Activated CD4-positive, alpha-beta T cell treated with anti-CD3 and anti-CD28 coated beads, Interleukin-2, amount 50 U/mL, for 4 hours (primary cell): ENCODE measurements at regions not wholly inside any gene's neighbourhood (a gene's known extent, or its start where the extent isn't known, plus 50 kb on each side); places are given as distances from the start of the nearest gene placed in this dataset.
"Not testable (repeated sequence)": the region's sequence is repeated elsewhere in the genome, so short reads cannot be mapped to it uniquely, and the experiment has no call there.

Experiments
- DNase-seq, 2 experiments: peaks; one replicate each; pipeline ENCODE4 v3.0.0-alpha.2; 2020

DNA sequence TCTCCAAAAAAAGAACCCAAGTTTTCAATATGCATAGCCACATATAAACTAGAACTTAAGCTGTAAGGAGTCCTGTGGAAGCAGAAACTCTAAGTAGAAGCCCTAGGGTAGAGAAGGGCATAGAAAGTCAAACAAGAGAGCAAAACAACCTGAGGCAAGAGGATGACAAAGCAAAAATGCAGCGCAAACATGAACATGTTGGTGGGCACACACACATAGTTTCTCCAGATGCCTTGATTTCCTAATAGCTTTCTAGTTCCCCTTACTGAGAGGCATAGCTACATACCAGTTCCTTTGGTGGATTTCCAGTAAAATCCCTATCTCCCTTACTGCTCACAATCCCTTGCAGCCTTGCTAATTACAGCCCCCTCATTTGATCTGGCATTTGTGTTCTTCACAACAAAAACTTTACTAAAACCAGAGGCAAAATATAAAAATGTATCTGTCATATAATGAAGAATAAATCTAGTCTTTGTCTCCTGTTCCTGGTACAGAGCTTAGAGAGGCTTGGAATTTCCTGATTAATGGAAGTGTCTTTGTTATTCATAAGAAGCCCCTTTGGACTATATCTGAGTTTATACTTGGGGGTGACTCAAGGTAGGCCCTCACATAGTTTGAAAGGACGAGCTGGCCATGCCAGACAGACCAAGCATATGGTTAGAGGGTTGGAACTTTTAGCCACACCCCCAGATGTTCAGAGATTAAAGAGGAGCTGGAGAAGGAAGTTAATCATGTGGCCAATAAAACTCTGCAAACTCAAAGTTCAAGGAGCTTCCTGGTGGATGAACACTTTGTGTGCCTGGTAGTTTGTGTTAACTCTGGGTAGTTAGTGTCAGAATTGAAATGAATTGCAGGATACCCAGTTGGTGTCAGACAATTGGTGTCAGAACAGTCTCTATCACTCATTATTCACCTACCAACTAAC, 52.7 kb upstream of the ZCCHC13 start:
- no peak for DNase-seq

DNA sequence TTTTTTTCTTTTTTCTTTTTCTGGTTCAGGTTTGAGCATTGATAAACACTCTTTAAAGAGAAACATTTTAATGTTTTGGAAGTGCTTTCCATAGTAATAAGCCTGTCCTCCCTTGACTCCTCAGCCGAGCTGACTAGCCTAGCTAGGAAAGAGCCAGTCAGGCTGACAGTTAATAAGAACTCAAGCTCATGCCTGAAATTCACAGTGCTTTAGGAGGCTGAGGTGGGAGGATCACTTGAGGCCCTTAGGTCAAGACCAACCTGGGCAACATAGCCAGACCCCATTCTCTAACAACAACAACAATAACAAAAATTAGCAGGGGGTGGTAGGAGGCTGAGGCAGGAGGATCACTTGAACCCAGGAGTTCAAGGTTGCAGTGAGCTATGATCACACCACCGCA, 53.4 kb upstream of the ZCCHC13 start:
- no peak for DNase-seq

- no peak for DNase-seq
These were observed 54.0 kb upstream of the ZCCHC13 start for GRCh38 chrX:74249963-74250362.

- no peak for DNase-seq
These were observed 55.1 kb upstream of the ZCCHC13 start for GRCh38 chrX:74248889-74249288.

- DNase-seq: no peak
These were observed 57.5 kb upstream of the ZCCHC13 start for GRCh38 chrX:74246524-74246923.

GRCh38 chrX:74242484-74243138, 61.4 kb upstream of the ZCCHC13 start:
- DNase-seq: no peak

DNA sequence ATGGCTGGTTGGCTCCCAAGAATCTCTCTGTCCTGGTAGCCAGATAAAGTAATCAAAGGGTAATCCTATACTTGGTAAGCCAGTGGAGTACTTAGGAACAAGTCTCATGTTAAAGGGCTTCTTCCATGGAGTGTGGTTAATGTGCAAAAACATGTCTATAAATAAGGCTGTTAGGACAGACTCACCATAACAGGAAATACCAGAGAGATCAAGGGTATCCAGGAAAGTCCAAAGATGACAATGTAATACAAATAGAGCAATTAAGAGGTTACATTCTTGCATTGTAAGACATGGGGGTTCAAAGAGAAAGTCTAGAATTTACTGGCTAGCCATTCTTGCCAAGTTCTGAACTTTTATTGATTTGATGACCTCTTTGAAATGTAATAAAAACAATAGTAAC, 61.9 kb upstream of the ZCCHC13 start:
- no peak for DNase-seq

- no peak for DNase-seq
These were observed 65.2 kb upstream of the ZCCHC13 start for GRCh38 chrX:74238771-74239170.

GRCh38 chrX:74234818-74235217, 69.2 kb upstream of the ZCCHC13 start:
- no peak for DNase-seq

DNA sequence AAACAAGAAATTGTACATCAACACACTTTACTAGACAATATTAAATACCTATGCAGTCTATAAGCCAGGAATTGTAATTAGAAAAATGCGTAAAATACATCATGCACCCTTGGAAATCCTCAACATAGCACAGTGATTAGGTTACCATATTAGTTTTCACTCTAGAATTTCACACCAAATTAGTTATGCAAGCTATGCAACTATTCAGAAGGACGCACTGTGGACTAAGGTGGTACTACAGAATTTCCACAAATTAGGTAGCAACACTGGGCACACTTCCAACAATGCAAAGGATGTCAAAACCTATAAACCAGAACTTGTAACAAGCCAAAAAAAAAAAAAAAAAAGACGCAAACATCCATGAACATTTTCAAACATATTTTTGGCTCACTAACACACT, 71.1 kb upstream of the ZCCHC13 start:
- no peak for DNase-seq

DNA sequence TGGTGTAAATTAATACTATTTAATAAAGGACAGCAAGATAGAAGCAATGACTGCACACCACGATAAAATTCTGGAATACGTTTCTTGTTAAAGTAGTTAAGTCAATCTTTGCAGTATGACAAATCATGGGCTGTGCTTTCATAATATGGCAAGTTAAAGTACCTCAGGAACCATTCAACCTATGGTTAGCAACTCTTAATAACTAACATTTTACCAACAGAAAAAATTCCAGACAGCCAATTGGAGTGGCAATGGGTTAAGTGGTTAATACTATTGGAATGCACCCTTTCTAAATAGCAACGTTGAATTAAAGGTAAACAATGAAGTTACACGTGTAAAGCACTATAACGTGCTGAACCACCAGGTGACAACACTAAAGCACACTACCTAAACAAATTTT, 72.4 kb upstream of the ZCCHC13 start:
- no peak for DNase-seq

GRCh38 chrX:74230094-74230493, 73.9 kb upstream of the ZCCHC13 start:
- DNase-seq: no peak

DNA sequence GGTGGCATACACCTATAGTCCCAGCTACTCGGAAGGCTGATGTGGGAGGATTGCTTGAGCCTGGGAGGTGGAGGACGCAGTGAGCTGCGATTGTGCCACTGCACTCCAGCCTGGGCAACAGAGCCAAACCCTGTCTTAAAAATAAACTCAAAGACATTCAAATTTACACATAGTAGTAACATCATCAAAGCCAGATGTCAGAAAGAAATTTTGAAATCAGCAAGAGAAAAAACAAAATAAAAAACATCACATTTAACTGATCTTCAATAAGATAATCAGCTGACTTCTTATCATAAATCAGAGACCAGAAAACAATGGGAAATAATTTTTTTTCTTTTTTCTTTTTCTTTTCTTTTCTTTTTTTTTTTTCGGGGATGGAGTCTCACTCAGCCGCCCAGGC, 78.9 kb upstream of the ZCCHC13 start:
- no peak for DNase-seq

DNA sequence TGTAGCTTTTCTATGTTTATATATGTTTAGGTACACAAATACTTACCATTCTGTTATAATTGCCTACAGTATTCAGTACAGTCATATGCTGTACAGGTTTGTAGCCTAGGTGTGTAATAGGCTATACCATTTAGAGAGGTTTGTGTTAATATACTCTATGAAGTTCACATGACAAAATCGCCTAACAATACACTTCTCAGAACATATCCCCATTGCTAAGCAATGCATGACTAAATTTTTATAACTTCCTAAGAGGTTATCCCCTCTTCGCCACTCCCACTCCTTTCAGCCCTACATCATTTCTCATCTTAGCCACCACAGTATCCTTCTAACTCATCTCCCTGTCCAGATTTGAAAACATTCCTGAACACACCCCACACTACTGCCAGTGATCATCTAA, 83.7 kb upstream of the ZCCHC13 start:
- no peak for DNase-seq

GRCh38 chrX:74218895-74219294, 85.1 kb upstream of the ZCCHC13 start:
- DNase-seq: no peak

DNA sequence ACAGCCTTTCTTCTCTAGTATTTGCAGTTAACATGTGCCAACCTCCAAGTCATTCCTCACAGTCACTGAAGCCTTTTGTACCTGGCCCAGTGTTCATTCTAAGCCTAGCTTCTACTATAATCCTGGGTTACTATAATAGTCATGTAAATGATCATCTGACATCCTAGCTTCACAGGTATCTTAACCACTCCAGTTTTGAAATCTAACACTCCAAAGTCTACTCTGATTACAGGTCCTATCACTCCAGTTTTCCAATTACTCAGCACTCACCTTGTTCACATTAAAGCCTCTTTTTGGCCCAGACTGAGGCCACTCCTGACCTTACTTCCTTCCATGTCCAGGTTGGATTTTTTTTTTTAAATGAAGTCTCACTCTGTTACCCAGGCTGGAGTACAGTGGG, 87.6 kb upstream of the ZCCHC13 start:
- no peak for DNase-seq

- DNase-seq: no peak
These were observed 92.1 kb upstream of the ZCCHC13 start for GRCh38 chrX:74211911-74212310.

DNA sequence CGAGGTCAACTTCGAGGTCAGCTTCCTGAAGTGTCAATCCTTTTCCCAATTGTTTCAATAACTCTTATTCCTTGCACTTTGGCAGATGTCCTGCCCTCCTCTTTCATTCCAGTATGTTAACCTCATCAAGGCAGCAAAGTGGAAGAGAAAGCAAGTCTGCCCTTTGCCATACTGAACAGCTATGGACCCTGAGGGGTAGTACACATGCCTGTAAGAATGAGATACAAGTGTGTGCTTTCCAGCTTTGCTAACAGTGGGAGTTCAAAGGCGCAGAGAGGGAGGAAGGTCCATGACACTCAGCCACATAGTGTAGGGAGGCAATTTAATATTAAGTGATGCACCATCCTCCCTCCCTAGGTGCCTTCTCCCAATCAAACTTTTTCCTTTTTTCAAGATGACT, 96.4 kb upstream of the ZCCHC13 start:
- DNase-seq: no peak

DNA sequence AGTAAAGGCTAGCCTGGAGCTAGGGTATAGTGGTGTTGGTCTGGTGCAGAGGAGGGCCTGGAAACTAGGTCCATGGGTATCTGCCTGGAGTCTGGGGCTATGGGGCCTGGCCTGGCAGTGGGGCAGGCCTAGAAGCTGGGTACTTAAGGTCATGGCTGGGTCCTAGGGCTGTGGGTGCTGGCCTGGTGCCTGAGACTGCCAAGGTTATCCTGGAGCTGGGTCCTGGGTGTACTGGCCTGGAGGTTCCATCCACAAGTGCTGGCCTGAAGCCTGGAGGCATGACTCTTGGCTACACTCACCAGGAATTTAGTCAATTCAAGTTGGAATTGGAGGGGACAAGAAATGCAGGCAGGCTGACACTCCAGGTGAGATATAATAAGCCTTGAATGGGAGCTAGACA, 108.4 kb upstream of the ZCCHC13 start:
- DNase-seq: no peak

GRCh38 chrX:74195120-74195519, 108.9 kb upstream of the ZCCHC13 start:
- no peak for DNase-seq

DNA sequence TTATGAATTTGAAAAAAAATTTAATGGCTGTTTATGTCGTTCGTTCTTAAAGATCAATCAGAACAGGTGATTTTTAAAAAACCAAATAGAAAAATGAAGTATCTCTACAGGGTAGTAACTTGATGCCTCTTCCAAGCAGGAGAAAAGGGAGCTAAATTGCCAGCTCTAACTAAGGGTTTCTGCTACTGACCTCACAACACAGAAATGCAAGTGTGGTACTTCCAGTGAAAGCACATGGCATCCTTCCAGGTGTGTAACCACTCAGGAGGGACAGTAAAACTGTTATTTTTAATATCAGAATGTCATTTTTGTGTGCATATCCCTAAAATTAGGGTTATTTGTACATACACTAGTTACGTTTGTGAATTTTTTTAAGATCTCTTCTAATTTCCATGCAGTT, 116.8 kb upstream of the ZCCHC13 start:
- DNase-seq: no peak

DNA sequence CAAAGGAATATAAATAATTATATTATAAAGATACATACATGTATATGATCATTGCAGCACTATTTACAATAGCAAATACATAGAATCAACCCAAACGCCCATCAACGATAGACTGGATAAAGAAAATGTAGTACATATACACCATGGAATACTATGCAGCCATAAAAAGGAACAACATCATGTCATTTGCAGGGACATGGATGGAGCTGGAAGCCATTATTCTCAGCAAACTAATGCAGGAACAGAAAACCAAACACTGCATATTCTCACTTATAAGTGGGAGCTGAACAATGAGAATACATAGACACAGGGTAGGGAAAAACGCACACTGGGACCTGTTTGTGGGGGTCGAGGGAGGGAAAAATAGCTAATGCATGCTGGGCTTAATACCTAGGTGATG, 120.9 kb upstream of the ZCCHC13 start:
- DNase-seq: not testable (repeated sequence)

GRCh38 chrX:74181976-74182375, 122.0 kb upstream of the ZCCHC13 start:
- DNase-seq: not testable (repeated sequence)

- no peak for DNase-seq
These were observed 123.3 kb upstream of the ZCCHC13 start for GRCh38 chrX:74180716-74181115.

- no peak for DNase-seq
These were observed 124.0 kb upstream of the ZCCHC13 start for GRCh38 chrX:74179990-74180389.
